HepG2 (cell line): ENCODE measurements at regions not wholly inside any gene's neighbourhood (a gene's known extent, or its start where the extent isn't known, plus 50 kb on each side); places are given as distances from the start of the nearest gene placed in this dataset.

Source experiments
- ATAC-seq: fragments of 200-7000 bp; cut with Tn5 transposase; 3 replicates; pipeline ENCODE4 v1.9.1; 2020; ENCODE audit warnings: mild to moderate bottlenecking, moderate library complexity
- BruUV-seq: library from RNA; stranded (reverse); fragments of 400-500 nt; replicated peaks from 2 replicates; lab custom pipeline; 2021; lab: Mats Ljungman, UMichigan
- CTCF ChIA-PET: fragments of 300-600 bp; formaldehyde crosslinking; extraction: SDS; loops from one replicate; lab custom pipeline; 2021; ENCODE audit warnings: low total read pairs, inconsistent platforms, low intra/inter-chr PET ratio; lab: Yijun Ruan, JAX
- POLR2A ChIA-PET: fragments of 350-600 bp; sonication (Branson Sonifier 250); formaldehyde crosslinking; loops from one replicate; lab custom pipeline; 2020; ENCODE audit warnings: antibody characterized with exemption, inconsistent platforms; lab: Yijun Ruan, JAX
- DNase-seq: peaks from one replicate; pipeline ENCODE4 v3.0.0-alpha.2; 2015; ENCODE audit warnings: low spot score
- FAIRE-seq: peaks from 3 replicates; lab custom pipeline; 2011; peaks lifted over from hg19 to GRCh38; lab: Jason Lieb, UNC
- H2AFZ ChIP-seq: one replicate; pipeline ENCODE4 v1.6.1; 2011; ENCODE audit warnings: low read length, inconsistent platforms
- H3K27ac ChIP-seq: fragments of 300-600 bp; 3 replicates; pipeline ENCODE4 v1.8.0; 2011; ENCODE audit warnings: mixed run types, mild to moderate bottlenecking, mixed read lengths, low read length, inconsistent platforms; ENCODE audit not compliant: insufficient read depth; ENCODE audit errors: extremely low read length
- H3K27me3 ChIP-seq, 2 experiments: fragments of 200-600 bp in 1 of 2; 2 replicates in 1 of 2; 3 replicates in 1 of 2; pipeline versions ENCODE4 v1.6.0 to v1.8.0; 2011; ENCODE audit warnings: low read length in 2 of 2, mild to moderate bottlenecking in 2 of 2, moderate library complexity in 2 of 2, inconsistent platforms in 1 of 2; ENCODE audit not compliant: insufficient read depth in 2 of 2, control insufficient read depth in 1 of 2
- H3K36me3 ChIP-seq, 2 experiments: fragments of 200-600 bp in 1 of 2; replicated peaks in 1 of 2; 2 replicates in 1 of 2; 3 replicates in 1 of 2; pipeline versions ENCODE4 v1.5.1 to v1.8.0; 2011; ENCODE audit warnings: low read length in 2 of 2, inconsistent platforms in 1 of 2; ENCODE audit not compliant: insufficient read depth in 2 of 2, control insufficient read depth in 1 of 2
- H3K4me1 ChIP-seq: 2 replicates; pipeline ENCODE4 v1.5.1; 2012; ENCODE audit warnings: low read length, inconsistent platforms; ENCODE audit not compliant: insufficient read depth
- H3K4me2 ChIP-seq: 2 replicates; pipeline ENCODE4 v1.6.0; 2011; ENCODE audit warnings: low read depth, low read length, inconsistent platforms
- H3K4me3 ChIP-seq, 3 experiments: fragments of 200-600 bp in 1 of 3; sonication (generic), shearing (Covaris generic) in 1 of 3; replicated peaks in 1 of 3; 2 replicates each; pipeline ENCODE4 v1.5.1; 2011 to 2016; ENCODE audit warnings: low read length in 3 of 3, inconsistent platforms in 2 of 3, low read depth in 2 of 3, mild to moderate bottlenecking in 2 of 3, control low read depth in 1 of 3, mixed read lengths in 1 of 3; ENCODE audit not compliant: insufficient read depth in 1 of 3
- H3K79me2 ChIP-seq: one replicate; pipeline ENCODE4 v1.6.1; 2011; ENCODE audit warnings: low read length, inconsistent platforms; ENCODE audit not compliant: insufficient read depth
- H3K9ac ChIP-seq: 2 replicates; pipeline ENCODE4 v1.6.0; 2011; ENCODE audit warnings: mild to moderate bottlenecking, low read depth, low read length, inconsistent platforms; ENCODE audit not compliant: insufficient read depth
- H3K9me3 ChIP-seq: 2 replicates; pipeline ENCODE4 v1.5.1; 2012; ENCODE audit warnings: mild to moderate bottlenecking, low read length
- H4K20me1 ChIP-seq: 2 replicates; pipeline ENCODE4 v1.6.0; 2011; ENCODE audit warnings: inconsistent platforms, mild to moderate bottlenecking, low read length, moderate library complexity; ENCODE audit not compliant: insufficient read depth
- ATF7-NPFF ChIP-seq: sonication (generic); formaldehyde crosslinking; IDR thresholded peaks from 2 replicates; pipeline ENCODE4 v1.8.1; 2023; ENCODE audit warnings: mild to moderate bottlenecking, low read depth, missing genetic modification reagents, moderate library complexity
- BCL6 ChIP-seq: IDR thresholded peaks from 2 replicates; pipeline ENCODE4 v1.6.1; 2016; ENCODE audit warnings: missing genetic modification reagents, missing compliant biosample characterization
- IKZF1 ChIP-seq: fragments of 450-650 bp; IDR thresholded peaks from 2 replicates; pipeline ENCODE4 v1.7.1; 2016
- MAFK ChIP-seq, 2 experiments: IDR thresholded peaks in 1 of 2; conservative IDR thresholded peaks in 1 of 2; 2 replicates each; pipeline ENCODE4 v1.6.1; 2011; ENCODE audit warnings: improper control_type of control experiment in 2 of 2, low read length in 2 of 2
- MEIS1 ChIP-seq: sonication (generic); formaldehyde crosslinking; IDR thresholded peaks from 2 replicates; pipeline ENCODE4 v1.9.0; 2021; ENCODE audit warnings: mild to moderate bottlenecking, missing genetic modification reagents, moderate library complexity, borderline replicate concordance
- POLR2A ChIP-seq, 2 experiments: IDR thresholded peaks; 2 replicates each; pipeline ENCODE4 v1.6.1; 2011; ENCODE audit warnings: low read depth in 2 of 2, low read length in 2 of 2, mild to moderate bottlenecking in 1 of 2, moderate library complexity in 1 of 2; ENCODE audit not compliant: insufficient read depth in 1 of 2
- THYN1 ChIP-seq: sonication (generic); formaldehyde crosslinking; IDR thresholded peaks from 2 replicates; pipeline ENCODE4 v1.8.1; 2023; ENCODE audit warnings: low read depth, mild to moderate bottlenecking, moderate library complexity, missing genetic modification reagents, borderline replicate concordance
- ZBTB20 ChIP-seq: sonication (generic); formaldehyde crosslinking; IDR thresholded peaks from 2 replicates; pipeline ENCODE4 v1.8.1; 2023; ENCODE audit warnings: missing genetic modification reagents, low read depth, mild to moderate bottlenecking, borderline replicate concordance
- ZFP1 ChIP-seq: IDR thresholded peaks from 2 replicates; pipeline ENCODE4 v1.6.1; 2016
- ZNF337 ChIP-seq: sonication (generic); formaldehyde crosslinking; IDR thresholded peaks from 2 replicates; pipeline ENCODE4 v1.5.1; 2020; ENCODE audit warnings: missing genetic modification reagents, low read depth, mild to moderate bottlenecking, borderline replicate concordance
- ZNF678 ChIP-seq: sonication (generic); formaldehyde crosslinking; IDR thresholded peaks from 2 replicates; pipeline ENCODE4 v1.4.0; 2020; ENCODE audit warnings: mild to moderate bottlenecking, missing genetic modification reagents
- whole genome bisulfite sequencing: methylation state at CpG from one replicate; pipeline ENCODE4 v1.1.6; 2017; ENCODE audit warnings: low lambda C conversion rate; 5-methylcytosine and 5-hydroxymethylcytosine counted together
- in situ Hi-C: cut with HindIII; loops from 2 replicates; pipeline ENCODE4 v1.10.0; 2017; ENCODE audit warnings: low pct_unique_long_range_greater_than_20kb; ENCODE audit not compliant: extremely low pct_ligation_motif_present
- intact Hi-C: fragments of 100-400 bp; cut with micrococcal nuclease; formaldehyde crosslinking; loops from one replicate; pipeline ENCODE4 v1.10.0; 2022; ENCODE audit not compliant: unreplicated experiment

DNA sequence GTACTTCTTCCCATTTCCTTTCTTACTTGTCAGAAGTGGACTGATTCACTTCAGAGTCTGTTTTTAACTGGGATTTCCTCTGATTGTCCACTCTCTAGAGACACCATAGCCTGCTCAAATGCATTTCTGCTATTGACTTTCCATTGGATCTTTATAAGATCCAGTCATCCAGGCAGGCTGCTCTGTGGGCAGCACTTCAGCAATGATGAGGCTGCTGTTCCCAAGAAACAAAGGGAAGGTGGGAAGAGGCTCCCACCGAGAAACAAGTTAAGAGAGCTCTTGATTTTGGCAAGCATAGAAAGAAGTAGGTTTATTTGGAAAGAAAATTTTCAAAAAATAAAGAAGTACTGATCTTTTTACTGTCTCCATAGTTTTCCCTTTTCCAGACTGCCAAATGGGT lies 125.8 kb upstream of the STARD13 start (continued):
- TF ChIP-seq ATF7-NPFF (CRISPR knock-in tag) (no peak), THYN1 (CRISPR knock-in tag) (no peak), ZNF678 (CRISPR knock-in tag) (no peak), ZBTB20 (CRISPR knock-in tag) (no peak), BCL6 (CRISPR knock-in tag) (no peak), ZNF337 (no peak), MEIS1 (CRISPR knock-in tag) (no peak), ZFP1 (CRISPR knock-in tag) (no peak), IKZF1 (no peak)
- TF ChIP-seq, all 625 proteins: peak for 0

- Histone ChIP-seq H3K4me1 (peaks cover 31% of the 10 kb centered on the region), H3K9me3 (no peaks in the 10 kb centered on the region), H4K20me1 (no peaks in the 10 kb centered on the region), H3K4me2 (no peak overlapping the region), H2AFZ (no peak overlapping the region), H3K4me3 (no peak overlapping the region), H3K9ac (no peak overlapping the region), H3K36me3 (no peaks in the 10 kb centered on the region), H3K79me2 (no peaks in the 10 kb centered on the region), H3K27ac (no peak overlapping the region), H3K27me3 (no peaks in the 10 kb centered on the region)
- ChIA-PET POLR2A (no interaction called here), CTCF (no interaction called here)
- ATAC-seq: no peak
- no peak for DNase-seq
- in situ Hi-C loops (no loop called here), intact Hi-C loops (no loop called here)
- TF ChIP-seq POLR2A (IDR thresholded peaks at IDR 0.05; ENCODE audit: insufficient read depth in 1 of 2, low read depth in 2 of 2, low read length in 2 of 2) (no peak), MAFK (conservative IDR thresholded peaks at IDR 0.05 in 1 of 2, IDR thresholded peaks at IDR 0.05 in 1 of 2; ENCODE audit: low read length in 2 of 2) (peak in 1 of 2 experiments; percentile 69; a peak in 2 of 4 replicates)
- no peak for FAIRE-seq
- no TSS peak for BruUV-seq
- 97% methylated on average over 1 of the region's 1 CpG for WGBS
Measured at GRCh38 chr13:33415822-33416221, 130.3 kb upstream of the STARD13 start.
